PC-9 (cell line): ENCODE measurements at regions not wholly inside any gene's neighbourhood (a gene's known extent, or its start where the extent isn't known, plus 50 kb on each side); places are given as distances from the start of the nearest gene placed in this dataset.

Source experiments
- EZH2 ChIP-seq: fragments of 200-600 bp; sonication (generic); IDR thresholded peaks from 2 replicates; pipeline ENCODE4 v1.8.0; 2017; ENCODE audit warnings: antibody characterized with exemption, low read depth
- TF ChIP-seq, protein P1 (sequence below): fragments of 200-600 bp; sonication (generic); conservative IDR thresholded peaks from 2 replicates; pipeline ENCODE4 v1.6.1; 2017; ENCODE audit warnings: mixed run types, antibody characterized with exemption, mild to moderate bottlenecking, moderate library complexity

GRCh38 chr2:119069781-119070180 is 88.8 kb downstream of the C1QL2 start:
- TF ChIP-seq, protein P1, sequence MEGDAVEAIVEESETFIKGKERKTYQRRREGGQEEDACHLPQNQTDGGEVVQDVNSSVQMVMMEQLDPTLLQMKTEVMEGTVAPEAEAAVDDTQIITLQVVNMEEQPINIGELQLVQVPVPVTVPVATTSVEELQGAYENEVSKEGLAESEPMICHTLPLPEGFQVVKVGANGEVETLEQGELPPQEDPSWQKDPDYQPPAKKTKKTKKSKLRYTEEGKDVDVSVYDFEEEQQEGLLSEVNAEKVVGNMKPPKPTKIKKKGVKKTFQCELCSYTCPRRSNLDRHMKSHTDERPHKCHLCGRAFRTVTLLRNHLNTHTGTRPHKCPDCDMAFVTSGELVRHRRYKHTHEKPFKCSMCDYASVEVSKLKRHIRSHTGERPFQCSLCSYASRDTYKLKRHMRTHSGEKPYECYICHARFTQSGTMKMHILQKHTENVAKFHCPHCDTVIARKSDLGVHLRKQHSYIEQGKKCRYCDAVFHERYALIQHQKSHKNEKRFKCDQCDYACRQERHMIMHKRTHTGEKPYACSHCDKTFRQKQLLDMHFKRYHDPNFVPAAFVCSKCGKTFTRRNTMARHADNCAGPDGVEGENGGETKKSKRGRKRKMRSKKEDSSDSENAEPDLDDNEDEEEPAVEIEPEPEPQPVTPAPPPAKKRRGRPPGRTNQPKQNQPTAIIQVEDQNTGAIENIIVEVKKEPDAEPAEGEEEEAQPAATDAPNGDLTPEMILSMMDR: no peak
- no peak for TF ChIP-seq EZH2
